HEK293T (cell line): ENCODE measurements at regions not wholly inside any gene's neighbourhood (a gene's known extent, or its start where the extent isn't known, plus 50 kb on each side); places are given as distances from the start of the nearest gene placed in this dataset.

Source experiments
- SP1 ChIP-seq: fragments of 450-650 bp; IDR thresholded peaks from 2 replicates; pipeline ENCODE4 v1.6.1; 2017
- ZNF384 ChIP-seq: fragments of 450-650 bp; IDR thresholded peaks from 2 replicates; pipeline ENCODE4 v1.6.1; 2016

DNA sequence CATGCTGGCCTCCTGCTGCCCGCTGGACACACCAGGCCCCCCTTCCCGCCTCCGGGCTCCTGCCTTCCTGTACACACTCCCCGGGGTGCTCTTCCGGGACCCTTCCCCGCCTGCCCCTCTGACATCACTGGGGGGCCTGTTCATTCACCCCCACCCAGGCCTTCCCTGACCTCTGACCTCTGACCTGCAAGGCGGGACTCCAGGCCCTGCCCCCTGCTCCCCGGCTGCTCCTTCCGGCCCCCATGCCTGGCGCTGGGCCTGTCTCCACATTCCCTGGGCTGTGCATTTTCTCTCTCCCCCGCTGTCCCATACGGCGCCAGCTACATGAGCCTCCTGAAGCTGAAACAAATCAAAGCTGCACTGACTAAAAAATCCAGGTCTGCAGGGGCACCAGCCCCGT lies 71.6 kb upstream of the GATA5 start:
- TF ChIP-seq ZNF384 (no peak), SP1 (no peak)
